ENCODE measurements at regions not wholly inside any gene's neighbourhood (a gene's known extent, or its start where the extent isn't known, plus 50 kb on each side); places are given as distances from the start of the nearest gene placed in this dataset.

DNA sequence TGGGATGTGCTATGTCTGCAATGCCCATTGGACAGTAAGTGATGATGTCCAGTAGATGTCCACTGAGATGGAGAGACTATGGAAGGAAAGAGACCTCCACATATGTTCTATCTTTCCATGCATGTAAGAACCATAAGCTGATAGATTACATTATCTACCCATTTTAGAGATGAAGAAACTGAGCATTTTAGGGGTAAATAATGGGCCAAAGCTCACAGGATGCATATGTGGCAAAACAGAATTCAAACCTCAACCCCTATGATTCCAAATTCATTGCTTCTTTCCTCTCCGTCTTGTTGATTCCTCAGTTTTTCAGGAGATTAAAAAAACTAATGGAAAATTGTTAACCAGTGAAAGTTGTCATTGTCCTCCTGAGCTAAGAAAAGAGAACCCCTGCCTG lies 200.7 kb upstream of the PWP1 start:
- H2BK12ac ChIP-seq (ENCODE audit: insufficient read length, low read depth, low read length), result no peak overlapping the region
- no peaks in the 10 kb centered on the region for H3K79me2 ChIP-seq (ENCODE audit: insufficient read depth, low read length)
- no peak overlapping the region for H3K14ac ChIP-seq (ENCODE audit: insufficient read depth, low read length)
- H4K5ac ChIP-seq (ENCODE audit: insufficient read length, low read depth, low read length), result no peak overlapping the region
- Mint-ChIP-seq H3K9me3 (peaks cover 0 to 2% of the 10 kb centered on the region in 2 experiments; a peak in 1 of 5 replicates), H3K4me3 (no peak overlapping the region), H3K27me3 (ENCODE audit: low read depth) (peaks cover 36% of the 10 kb centered on the region), H3K27ac (no peak overlapping the region; a peak in 1 of 7 replicates), H3K4me1 (0 out of 4 replicates have a peak, but pooled peaks cover 0 to 3% of the 10 kb centered on the region in 2 experiments), H3K36me3 (ENCODE audit: insufficient read depth in 1 of 3, low read depth in 3 of 3) (no peaks in the 10 kb centered on the region)
- H2BK15ac ChIP-seq (ENCODE audit: low read depth, low read length), result no peak overlapping the region
- no CpG with 5 or more reads among the region's 1 CpG for WGBS (ENCODE audit: extremely low coverage, insufficient read length, low lambda C conversion rate)
- no peak for DNase-seq
- no peak overlapping the region for H2BK5ac ChIP-seq (ENCODE audit: insufficient read length, low read length)
- H2BK20ac ChIP-seq (ENCODE audit: low read depth, low read length, poor library complexity, severe bottlenecking), result no peak overlapping the region
- no peak overlapping the region for H2BK120ac ChIP-seq (ENCODE audit: low read depth, low read length, poor library complexity, severe bottlenecking)
- no peak overlapping the region for H3K27ac ChIP-seq (ENCODE audit: insufficient read length, low read depth, low read length)
- H2AK5ac ChIP-seq (ENCODE audit: insufficient read length, low read length), result no peak overlapping the region
- no peak overlapping the region for H3T11ph ChIP-seq (ENCODE audit: low read length)
- H2AFZ ChIP-seq (ENCODE audit: low read length), result no peak overlapping the region
- no peak overlapping the region for H3K56ac ChIP-seq (ENCODE audit: insufficient read length, low read depth, low read length)
- TF ChIP-seq, protein P1, sequence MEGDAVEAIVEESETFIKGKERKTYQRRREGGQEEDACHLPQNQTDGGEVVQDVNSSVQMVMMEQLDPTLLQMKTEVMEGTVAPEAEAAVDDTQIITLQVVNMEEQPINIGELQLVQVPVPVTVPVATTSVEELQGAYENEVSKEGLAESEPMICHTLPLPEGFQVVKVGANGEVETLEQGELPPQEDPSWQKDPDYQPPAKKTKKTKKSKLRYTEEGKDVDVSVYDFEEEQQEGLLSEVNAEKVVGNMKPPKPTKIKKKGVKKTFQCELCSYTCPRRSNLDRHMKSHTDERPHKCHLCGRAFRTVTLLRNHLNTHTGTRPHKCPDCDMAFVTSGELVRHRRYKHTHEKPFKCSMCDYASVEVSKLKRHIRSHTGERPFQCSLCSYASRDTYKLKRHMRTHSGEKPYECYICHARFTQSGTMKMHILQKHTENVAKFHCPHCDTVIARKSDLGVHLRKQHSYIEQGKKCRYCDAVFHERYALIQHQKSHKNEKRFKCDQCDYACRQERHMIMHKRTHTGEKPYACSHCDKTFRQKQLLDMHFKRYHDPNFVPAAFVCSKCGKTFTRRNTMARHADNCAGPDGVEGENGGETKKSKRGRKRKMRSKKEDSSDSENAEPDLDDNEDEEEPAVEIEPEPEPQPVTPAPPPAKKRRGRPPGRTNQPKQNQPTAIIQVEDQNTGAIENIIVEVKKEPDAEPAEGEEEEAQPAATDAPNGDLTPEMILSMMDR (conservative IDR thresholded peaks at IDR 0.05), result no peak
- H3K18ac ChIP-seq (ENCODE audit: insufficient read length, low read depth, low read length), result no peak overlapping the region
- no peak overlapping the region for H3K4ac ChIP-seq (ENCODE audit: low read depth, low read length)
- H4K20me1 ChIP-seq (ENCODE audit: control insufficient read depth, insufficient read depth, insufficient read length), result no peaks in the 10 kb centered on the region
- H3K27me3 ChIP-seq (ENCODE audit: insufficient read depth, low read length), result no peaks in the 10 kb centered on the region
- H3K79me1 ChIP-seq (ENCODE audit: insufficient read depth, low read depth, low read length, poor library complexity, severe bottlenecking), result no peaks in the 10 kb centered on the region
- no peaks in the 10 kb centered on the region for H3K23me2 ChIP-seq (ENCODE audit: insufficient read length, low read depth, low read length, poor library complexity, severe bottlenecking)
- H3K4me2 ChIP-seq (ENCODE audit: insufficient read depth, insufficient read length, low read length), result no peak overlapping the region
- H4K91ac ChIP-seq (ENCODE audit: insufficient read length, low read depth, low read length), result no peak overlapping the region
- H3K23ac ChIP-seq (ENCODE audit: insufficient read length, low read depth, low read length), result no peak overlapping the region
- H4K8ac ChIP-seq (replicated peaks; ENCODE audit: insufficient read length, low read depth, low read length), result no peak overlapping the region
- H3K4me1 ChIP-seq (ENCODE audit: insufficient read depth, low read length), result no peaks in the 10 kb centered on the region
- H3K9ac ChIP-seq (ENCODE audit: extremely low read depth, insufficient read length, low read length), result no peak overlapping the region
- no peaks in the 10 kb centered on the region for H3K9me3 ChIP-seq (ENCODE audit: control insufficient read depth, low read depth, low read length)

Measured in H9 (cell line).